NOMO-1 treated with DMSO at 0.1 percent for 48 hours (cell line): ENCODE measurements at regions not wholly inside any gene's neighbourhood (a gene's known extent, or its start where the extent isn't known, plus 50 kb on each side); places are given as distances from the start of the nearest gene placed in this dataset.
A peak's percentile ranks its signal among the peaks of the same experiment; 100 is the strongest.

Source experiments
- DNase-seq: peaks from one replicate; lab custom pipeline; 2025; ENCODE audit not compliant: unreplicated experiment; lab: John Stamatoyannopoulos, UW

GRCh38 chr6:50102676-50103075 is 52.9 kb upstream of the DEFB112 start:
- no peak for DNase-seq

GRCh38 chr6:50110587-50110986 is 60.9 kb upstream of the DEFB112 start:
- DNase-seq: no peak

GRCh38 chr6:50112981-50113857 is 63.5 kb upstream of the DEFB112 start:
- no peak for DNase-seq

GRCh38 chr6:50116390-50116789 is 66.7 kb upstream of the DEFB112 start:
- DNase-seq: no peak

- no peak for DNase-seq
These were observed 67.2 kb upstream of the DEFB112 start for GRCh38 chr6:50116797-50117542.

GRCh38 chr6:50120300-50120699 is 70.6 kb upstream of the DEFB112 start:
- DNase-seq: no peak

GRCh38 chr6:50123688-50124087 is 74.0 kb upstream of the DEFB112 start:
- DNase-seq: no peak

- no peak for DNase-seq
These were observed 74.8 kb upstream of the DEFB112 start for GRCh38 chr6:50124572-50124971.

- peak; percentile 2 for DNase-seq
These were observed 78.8 kb upstream of the DEFB112 start for GRCh38 chr6:50128420-50129005.

GRCh38 chr6:50135968-50136367 is 86.2 kb upstream of the DEFB112 start:
- no peak for DNase-seq

- no peak for DNase-seq
These were observed 91.4 kb upstream of the DEFB112 start for GRCh38 chr6:50141100-50141499.

- DNase-seq: no peak
These were observed 93.4 kb upstream of the DEFB112 start for GRCh38 chr6:50143011-50143719.

- DNase-seq: peak; percentile 7
These were observed 95.4 kb upstream of the DEFB112 start for GRCh38 chr6:50145125-50145524.

GRCh38 chr6:50147371-50147770 is 97.6 kb upstream of the DEFB112 start:
- DNase-seq: no peak

- no peak for DNase-seq
These were observed 130.9 kb upstream of the DEFB112 start for GRCh38 chr6:50180646-50181045.

- DNase-seq: no peak
These were observed 135.3 kb upstream of the DEFB112 start for GRCh38 chr6:50185006-50185405.

- no peak for DNase-seq
These were observed 137.7 kb upstream of the DEFB112 start for GRCh38 chr6:50187351-50187921.

GRCh38 chr6:50198245-50198644 is 148.5 kb upstream of the DEFB112 start:
- DNase-seq: no peak

- DNase-seq: no peak
These were observed 153.0 kb upstream of the DEFB112 start for GRCh38 chr6:50202766-50203165.

GRCh38 chr6:50211582-50211981 is 161.9 kb upstream of the DEFB112 start:
- no peak for DNase-seq

- no peak for DNase-seq
These were observed 163.4 kb upstream of the DEFB112 start for GRCh38 chr6:50213146-50213545.
